Loucy (cell line): ENCODE measurements at regions not wholly inside any gene's neighbourhood (a gene's known extent, or its start where the extent isn't known, plus 50 kb on each side); places are given as distances from the start of the nearest gene placed in this dataset.

ENCODE experiments used
- H2AFZ ChIP-seq: fragments of 200-600 bp; sonication (generic); 2 replicates; pipeline ENCODE4 v1.6.0; 2016; ENCODE audit warnings: antibody characterized with exemption, mild to moderate bottlenecking, low read length, moderate library complexity
- H3F3A ChIP-seq: fragments of 200-600 bp; 2 replicates; pipeline ENCODE4 v1.6.0; 2016; ENCODE audit warnings: antibody characterized with exemption, low read depth, mild to moderate bottlenecking
- H3K27me3 ChIP-seq: fragments of 200-600 bp; sonication (generic); 2 replicates; pipeline ENCODE4 v1.6.1; 2014; ENCODE audit warnings: low read length, mild to moderate bottlenecking; ENCODE audit not compliant: insufficient read depth, poor library complexity, severe bottlenecking
- H3K36me3 ChIP-seq: fragments of 200-600 bp; sonication (generic); 2 replicates; pipeline ENCODE4 v1.6.1; 2016; ENCODE audit warnings: low read length; ENCODE audit not compliant: insufficient read depth
- H3K4me1 ChIP-seq: fragments of 200-600 bp; sonication (generic); 2 replicates; pipeline ENCODE4 v1.5.1; 2014; ENCODE audit warnings: low read length, mild to moderate bottlenecking; ENCODE audit not compliant: insufficient read depth, poor library complexity, severe bottlenecking
- H3K4me2 ChIP-seq: fragments of 200-600 bp; sonication (generic); 2 replicates; pipeline ENCODE4 v1.6.0; 2014; ENCODE audit warnings: antibody characterized with exemption, low read length, low read depth, mild to moderate bottlenecking; ENCODE audit not compliant: poor library complexity, severe bottlenecking
- H3K4me3 ChIP-seq: fragments of 200-600 bp; sonication (generic); 2 replicates; pipeline ENCODE4 v1.5.1; 2014; ENCODE audit warnings: low read length, mild to moderate bottlenecking, mixed read lengths; ENCODE audit not compliant: poor library complexity, severe bottlenecking
- H3K79me2 ChIP-seq: fragments of 200-600 bp; sonication (generic); 2 replicates; pipeline ENCODE4 v1.6.1; 2014; ENCODE audit warnings: low read length; ENCODE audit not compliant: insufficient read depth
- H3K9ac ChIP-seq: fragments of 200-600 bp; sonication (generic); 2 replicates; pipeline ENCODE4 v1.6.0; 2014; ENCODE audit warnings: mild to moderate bottlenecking, low read depth, low read length, moderate library complexity; ENCODE audit not compliant: poor library complexity, severe bottlenecking
- H3K9me2 ChIP-seq: fragments of 200-600 bp; sonication (generic); replicated peaks from 2 replicates; pipeline ENCODE4 v1.6.1; 2016; ENCODE audit warnings: low read depth, low read length, mixed read lengths
- H3K9me3 ChIP-seq: fragments of 200-600 bp; sonication (generic); 2 replicates; pipeline ENCODE4 v1.6.1; 2014; ENCODE audit warnings: mild to moderate bottlenecking, antibody characterized with exemption, low read length, low read depth; ENCODE audit not compliant: insufficient read depth
- H4K20me1 ChIP-seq: fragments of 200-600 bp; sonication (generic); 2 replicates; pipeline ENCODE4 v1.6.0; 2014; ENCODE audit warnings: antibody characterized with exemption, low read length, mild to moderate bottlenecking; ENCODE audit not compliant: insufficient read depth, poor library complexity, severe bottlenecking
- EZH2phosphoT487 ChIP-seq: fragments of 200-600 bp; IDR thresholded peaks from 2 replicates; pipeline ENCODE4 v1.6.1; 2018; ENCODE audit warnings: antibody characterized with exemption, mild to moderate bottlenecking, moderate library complexity, borderline replicate concordance
- TF ChIP-seq, protein P1 (sequence below): fragments of 200-600 bp; sonication (generic); conservative IDR thresholded peaks from 2 replicates; pipeline ENCODE4 v1.5.1; 2014; ENCODE audit warnings: mild to moderate bottlenecking, antibody characterized with exemption, low read length

DNA sequence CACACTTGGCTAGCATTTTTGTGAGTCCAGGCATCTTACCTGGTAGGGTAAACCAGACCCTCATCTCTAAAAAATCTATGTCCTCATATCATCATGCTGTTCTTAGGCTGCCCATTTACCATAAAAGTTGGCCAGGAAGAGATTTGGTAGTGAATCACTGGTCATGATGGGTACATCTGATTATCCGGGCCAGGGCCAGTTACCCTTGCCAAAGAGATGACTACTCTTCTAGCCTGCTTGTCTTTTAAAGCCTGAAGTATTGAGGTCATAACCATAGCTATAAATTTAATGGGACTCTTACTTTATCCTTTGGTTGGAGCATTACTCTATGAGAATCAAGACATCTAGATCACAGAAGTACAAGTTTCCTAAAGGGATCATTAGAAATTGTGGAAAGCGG, 276.8 kb downstream of the TENT5A start:
- Histone ChIP-seq H4K20me1 (no peaks in the 10 kb centered on the region), H3K4me2 (no peak overlapping the region), H3K4me3 (no peak overlapping the region), H3K4me1 (no peaks in the 10 kb centered on the region), H3K9me3 (no peaks in the 10 kb centered on the region), H3K79me2 (no peaks in the 10 kb centered on the region), H3K9ac (no peak overlapping the region), H3K27me3 (no peaks in the 10 kb centered on the region), H3F3A (no peaks in the 10 kb centered on the region), H2AFZ (no peak overlapping the region), H3K36me3 (no peaks in the 10 kb centered on the region), H3K9me2 (no peaks in the 10 kb centered on the region)
- TF ChIP-seq, protein P1, sequence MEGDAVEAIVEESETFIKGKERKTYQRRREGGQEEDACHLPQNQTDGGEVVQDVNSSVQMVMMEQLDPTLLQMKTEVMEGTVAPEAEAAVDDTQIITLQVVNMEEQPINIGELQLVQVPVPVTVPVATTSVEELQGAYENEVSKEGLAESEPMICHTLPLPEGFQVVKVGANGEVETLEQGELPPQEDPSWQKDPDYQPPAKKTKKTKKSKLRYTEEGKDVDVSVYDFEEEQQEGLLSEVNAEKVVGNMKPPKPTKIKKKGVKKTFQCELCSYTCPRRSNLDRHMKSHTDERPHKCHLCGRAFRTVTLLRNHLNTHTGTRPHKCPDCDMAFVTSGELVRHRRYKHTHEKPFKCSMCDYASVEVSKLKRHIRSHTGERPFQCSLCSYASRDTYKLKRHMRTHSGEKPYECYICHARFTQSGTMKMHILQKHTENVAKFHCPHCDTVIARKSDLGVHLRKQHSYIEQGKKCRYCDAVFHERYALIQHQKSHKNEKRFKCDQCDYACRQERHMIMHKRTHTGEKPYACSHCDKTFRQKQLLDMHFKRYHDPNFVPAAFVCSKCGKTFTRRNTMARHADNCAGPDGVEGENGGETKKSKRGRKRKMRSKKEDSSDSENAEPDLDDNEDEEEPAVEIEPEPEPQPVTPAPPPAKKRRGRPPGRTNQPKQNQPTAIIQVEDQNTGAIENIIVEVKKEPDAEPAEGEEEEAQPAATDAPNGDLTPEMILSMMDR: no peak
- TF ChIP-seq EZH2phosphoT487: no peak

DNA sequence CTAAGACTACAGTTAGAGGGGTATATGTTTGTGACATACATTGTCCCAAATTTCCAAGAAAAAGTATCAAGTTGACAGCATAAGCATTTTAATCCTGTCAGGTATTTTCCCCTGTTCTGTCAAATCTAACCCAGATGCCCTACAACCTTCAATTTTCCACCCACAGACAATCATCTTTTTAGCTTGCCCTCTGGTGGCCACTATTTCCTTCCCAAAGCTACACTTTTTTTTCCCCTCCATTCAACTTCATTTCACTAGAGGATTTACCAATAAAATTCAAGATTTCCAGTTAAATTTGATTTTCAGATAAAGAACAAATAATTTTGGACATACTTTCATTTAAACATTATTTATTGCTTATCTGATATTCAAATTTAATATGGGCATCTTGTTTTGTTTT, 286.6 kb downstream of the TENT5A start:
- Histone ChIP-seq H3K9me3 (no peaks in the 10 kb centered on the region; the same call in 1 of the 2 replicates), H3F3A (no peaks in the 10 kb centered on the region), H4K20me1 (no peaks in the 10 kb centered on the region), H3K4me3 (no peak overlapping the region), H2AFZ (no peak overlapping the region), H3K9me2 (no peaks in the 10 kb centered on the region), H3K4me2 (no peak overlapping the region), H3K79me2 (no peaks in the 10 kb centered on the region), H3K36me3 (no peaks in the 10 kb centered on the region), H3K4me1 (no peaks in the 10 kb centered on the region), H3K27me3 (no peaks in the 10 kb centered on the region), H3K9ac (no peak overlapping the region)
- TF ChIP-seq, protein P1: peak; percentile 87
- no peak for TF ChIP-seq EZH2phosphoT487

DNA sequence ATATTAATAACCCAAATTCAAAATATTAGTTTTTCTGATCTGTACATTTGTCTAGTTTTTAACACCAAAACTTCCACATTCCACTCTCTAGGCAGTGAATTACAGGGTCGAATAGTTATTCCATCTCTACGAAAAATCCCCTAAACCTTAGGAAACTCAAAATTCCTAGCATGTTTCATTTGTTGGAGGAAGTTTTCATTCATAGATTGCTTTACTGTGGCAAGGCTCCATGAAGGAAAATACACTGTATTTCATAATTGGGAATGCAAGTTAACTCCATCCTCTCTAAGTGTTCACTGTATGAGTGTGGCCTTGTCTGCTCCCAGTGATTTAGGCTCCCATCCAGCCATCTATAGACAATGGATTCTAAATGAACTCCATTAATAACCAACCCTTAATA, 296.1 kb downstream of the TENT5A start:
- TF ChIP-seq, protein P1: no peak
- no peak for TF ChIP-seq EZH2phosphoT487
- H2AFZ ChIP-seq: no peak overlapping the region
- no peaks in the 10 kb centered on the region for H3K9me2 ChIP-seq
- no peak overlapping the region for H3K4me2 ChIP-seq
- no peaks in the 10 kb centered on the region for H3K36me3 ChIP-seq
- no peaks in the 10 kb centered on the region for H3K9me3 ChIP-seq
- no peak overlapping the region for H3K9ac ChIP-seq
- H3K4me1 ChIP-seq: peaks cover 15% of the 10 kb centered on the region
- H3K27me3 ChIP-seq: no peaks in the 10 kb centered on the region
- no peaks in the 10 kb centered on the region for H3F3A ChIP-seq
- no peaks in the 10 kb centered on the region for H4K20me1 ChIP-seq
- no peaks in the 10 kb centered on the region for H3K79me2 ChIP-seq
- H3K4me3 ChIP-seq: no peak overlapping the region
